Panc1 (cell line): ENCODE measurements at regions not wholly inside any gene's neighbourhood (a gene's known extent, or its start where the extent isn't known, plus 50 kb on each side); places are given as distances from the start of the nearest gene placed in this dataset.

Experiments
- POLR2AphosphoS5 ChIP-seq: IDR thresholded peaks from 2 replicates; pipeline ENCODE4 v1.6.1; 2012; ENCODE audit warnings: mild to moderate bottlenecking, low read depth, low read length, moderate library complexity
- SIN3A ChIP-seq: IDR thresholded peaks from 2 replicates; pipeline ENCODE4 v1.6.1; 2012; ENCODE audit warnings: low read depth, mild to moderate bottlenecking, low read length, moderate library complexity, borderline replicate concordance; ENCODE audit not compliant: insufficient read depth
- TF ChIP-seq, protein P1 (sequence below): fragments of 450-650 bp; IDR thresholded peaks from 2 replicates; pipeline ENCODE4 v1.5.1; 2017; ENCODE audit warnings: mild to moderate bottlenecking
- TF ChIP-seq, protein P2 (sequence below), 2 experiments: IDR thresholded peaks; 2 replicates each; pipeline ENCODE4 v1.6.1; 2011 to 2012; ENCODE audit warnings: low read depth in 2 of 2, control low read depth in 1 of 2, low read length in 1 of 2, mild to moderate bottlenecking in 1 of 2, moderate library complexity in 1 of 2; ENCODE audit not compliant: insufficient read depth in 1 of 2

DNA sequence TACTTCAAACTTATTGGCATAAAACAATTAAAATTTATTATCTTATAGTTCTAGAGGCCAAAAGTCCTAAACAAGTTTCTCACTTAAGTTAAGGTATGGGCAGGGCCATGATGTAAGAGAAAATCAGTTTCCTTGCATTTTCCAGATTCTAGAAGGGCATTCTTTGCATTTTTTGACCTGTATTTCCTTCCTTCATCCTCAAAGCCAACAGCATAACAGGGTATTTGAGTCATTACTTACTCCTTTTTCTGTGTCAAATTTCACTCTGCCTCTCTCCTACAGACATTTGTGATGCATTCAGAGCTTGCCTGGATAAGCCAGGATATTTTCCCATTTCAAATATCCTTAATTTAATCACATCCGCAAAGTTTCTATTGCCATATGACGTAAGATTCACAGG, 1499.0 kb downstream of the EFNA5 start:
- TF ChIP-seq, protein P1, sequence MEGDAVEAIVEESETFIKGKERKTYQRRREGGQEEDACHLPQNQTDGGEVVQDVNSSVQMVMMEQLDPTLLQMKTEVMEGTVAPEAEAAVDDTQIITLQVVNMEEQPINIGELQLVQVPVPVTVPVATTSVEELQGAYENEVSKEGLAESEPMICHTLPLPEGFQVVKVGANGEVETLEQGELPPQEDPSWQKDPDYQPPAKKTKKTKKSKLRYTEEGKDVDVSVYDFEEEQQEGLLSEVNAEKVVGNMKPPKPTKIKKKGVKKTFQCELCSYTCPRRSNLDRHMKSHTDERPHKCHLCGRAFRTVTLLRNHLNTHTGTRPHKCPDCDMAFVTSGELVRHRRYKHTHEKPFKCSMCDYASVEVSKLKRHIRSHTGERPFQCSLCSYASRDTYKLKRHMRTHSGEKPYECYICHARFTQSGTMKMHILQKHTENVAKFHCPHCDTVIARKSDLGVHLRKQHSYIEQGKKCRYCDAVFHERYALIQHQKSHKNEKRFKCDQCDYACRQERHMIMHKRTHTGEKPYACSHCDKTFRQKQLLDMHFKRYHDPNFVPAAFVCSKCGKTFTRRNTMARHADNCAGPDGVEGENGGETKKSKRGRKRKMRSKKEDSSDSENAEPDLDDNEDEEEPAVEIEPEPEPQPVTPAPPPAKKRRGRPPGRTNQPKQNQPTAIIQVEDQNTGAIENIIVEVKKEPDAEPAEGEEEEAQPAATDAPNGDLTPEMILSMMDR, result no peak
- no peak for TF ChIP-seq SIN3A
- TF ChIP-seq POLR2AphosphoS5, result no peak
- TF ChIP-seq, protein P2, sequence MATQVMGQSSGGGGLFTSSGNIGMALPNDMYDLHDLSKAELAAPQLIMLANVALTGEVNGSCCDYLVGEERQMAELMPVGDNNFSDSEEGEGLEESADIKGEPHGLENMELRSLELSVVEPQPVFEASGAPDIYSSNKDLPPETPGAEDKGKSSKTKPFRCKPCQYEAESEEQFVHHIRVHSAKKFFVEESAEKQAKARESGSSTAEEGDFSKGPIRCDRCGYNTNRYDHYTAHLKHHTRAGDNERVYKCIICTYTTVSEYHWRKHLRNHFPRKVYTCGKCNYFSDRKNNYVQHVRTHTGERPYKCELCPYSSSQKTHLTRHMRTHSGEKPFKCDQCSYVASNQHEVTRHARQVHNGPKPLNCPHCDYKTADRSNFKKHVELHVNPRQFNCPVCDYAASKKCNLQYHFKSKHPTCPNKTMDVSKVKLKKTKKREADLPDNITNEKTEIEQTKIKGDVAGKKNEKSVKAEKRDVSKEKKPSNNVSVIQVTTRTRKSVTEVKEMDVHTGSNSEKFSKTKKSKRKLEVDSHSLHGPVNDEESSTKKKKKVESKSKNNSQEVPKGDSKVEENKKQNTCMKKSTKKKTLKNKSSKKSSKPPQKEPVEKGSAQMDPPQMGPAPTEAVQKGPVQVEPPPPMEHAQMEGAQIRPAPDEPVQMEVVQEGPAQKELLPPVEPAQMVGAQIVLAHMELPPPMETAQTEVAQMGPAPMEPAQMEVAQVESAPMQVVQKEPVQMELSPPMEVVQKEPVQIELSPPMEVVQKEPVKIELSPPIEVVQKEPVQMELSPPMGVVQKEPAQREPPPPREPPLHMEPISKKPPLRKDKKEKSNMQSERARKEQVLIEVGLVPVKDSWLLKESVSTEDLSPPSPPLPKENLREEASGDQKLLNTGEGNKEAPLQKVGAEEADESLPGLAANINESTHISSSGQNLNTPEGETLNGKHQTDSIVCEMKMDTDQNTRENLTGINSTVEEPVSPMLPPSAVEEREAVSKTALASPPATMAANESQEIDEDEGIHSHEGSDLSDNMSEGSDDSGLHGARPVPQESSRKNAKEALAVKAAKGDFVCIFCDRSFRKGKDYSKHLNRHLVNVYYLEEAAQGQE (IDR thresholded peaks at IDR 0.05; ENCODE audit: insufficient read depth in 1 of 2, low read depth in 2 of 2, low read length in 1 of 2), result no peak
